Omental fat pad (tissue), 3 donors: ENCODE measurements at regions not wholly inside any gene's neighbourhood (a gene's known extent, or its start where the extent isn't known, plus 50 kb on each side); places are given as distances from the start of the nearest gene placed in this dataset.
"Not testable (repeated sequence)": the region's sequence is repeated elsewhere in the genome, so short reads cannot be mapped to it uniquely, and the experiment has no call there.

Source experiments
- ATAC-seq: fragments of 150-250 bp; one replicate; pipeline ENCODE4 v1.9.1; 2016; ENCODE audit warnings: mild to moderate bottlenecking, moderate library complexity; ENCODE audit not compliant: low FRiP score
- DNase-seq: peaks from one replicate; pipeline ENCODE4 v3.0.0-alpha.2; 2019; ENCODE audit warnings: low spot score
- TF ChIP-seq, protein P1 (sequence below), 3 donors: fragments of 450-650 bp; IDR thresholded peaks; one replicate each; pipeline ENCODE4 v1.5.1; 2016 to 2017; ENCODE audit warnings: antibody characterized with exemption in 3 of 3, mild to moderate bottlenecking in 3 of 3, moderate library complexity in 2 of 3

- TF ChIP-seq, protein P1, sequence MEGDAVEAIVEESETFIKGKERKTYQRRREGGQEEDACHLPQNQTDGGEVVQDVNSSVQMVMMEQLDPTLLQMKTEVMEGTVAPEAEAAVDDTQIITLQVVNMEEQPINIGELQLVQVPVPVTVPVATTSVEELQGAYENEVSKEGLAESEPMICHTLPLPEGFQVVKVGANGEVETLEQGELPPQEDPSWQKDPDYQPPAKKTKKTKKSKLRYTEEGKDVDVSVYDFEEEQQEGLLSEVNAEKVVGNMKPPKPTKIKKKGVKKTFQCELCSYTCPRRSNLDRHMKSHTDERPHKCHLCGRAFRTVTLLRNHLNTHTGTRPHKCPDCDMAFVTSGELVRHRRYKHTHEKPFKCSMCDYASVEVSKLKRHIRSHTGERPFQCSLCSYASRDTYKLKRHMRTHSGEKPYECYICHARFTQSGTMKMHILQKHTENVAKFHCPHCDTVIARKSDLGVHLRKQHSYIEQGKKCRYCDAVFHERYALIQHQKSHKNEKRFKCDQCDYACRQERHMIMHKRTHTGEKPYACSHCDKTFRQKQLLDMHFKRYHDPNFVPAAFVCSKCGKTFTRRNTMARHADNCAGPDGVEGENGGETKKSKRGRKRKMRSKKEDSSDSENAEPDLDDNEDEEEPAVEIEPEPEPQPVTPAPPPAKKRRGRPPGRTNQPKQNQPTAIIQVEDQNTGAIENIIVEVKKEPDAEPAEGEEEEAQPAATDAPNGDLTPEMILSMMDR (IDR thresholded peaks at IDR 0.05) = no peak
- DNase-seq (no peak), ATAC-seq (no peak)
These were observed 130.2 kb upstream of the SULF2 start for GRCh38 chr20:47915495-47915894.

DNA sequence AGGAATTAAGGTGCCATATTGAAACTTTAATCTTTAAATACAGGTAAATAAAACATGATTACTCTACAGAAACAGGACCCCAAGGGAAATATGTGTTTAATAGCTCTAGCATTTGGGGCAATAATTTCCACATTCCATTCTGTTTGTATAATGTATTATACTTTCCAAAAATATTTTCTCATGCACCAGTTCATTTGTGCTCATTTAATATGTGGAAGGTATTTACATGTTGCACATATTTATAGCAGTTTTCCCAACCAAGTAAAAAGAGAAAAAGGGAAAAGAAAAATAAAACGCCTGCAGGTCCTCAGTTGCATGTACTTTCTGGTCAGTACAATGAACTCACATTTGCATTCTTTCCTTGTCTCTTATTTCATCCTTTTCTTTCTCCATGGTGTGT is 129.5 kb upstream of the SULF2 start:
- ATAC-seq = no peak
- TF ChIP-seq, protein P1 (IDR thresholded peaks at IDR 0.05) = no peak
- DNase-seq = no peak

DNA sequence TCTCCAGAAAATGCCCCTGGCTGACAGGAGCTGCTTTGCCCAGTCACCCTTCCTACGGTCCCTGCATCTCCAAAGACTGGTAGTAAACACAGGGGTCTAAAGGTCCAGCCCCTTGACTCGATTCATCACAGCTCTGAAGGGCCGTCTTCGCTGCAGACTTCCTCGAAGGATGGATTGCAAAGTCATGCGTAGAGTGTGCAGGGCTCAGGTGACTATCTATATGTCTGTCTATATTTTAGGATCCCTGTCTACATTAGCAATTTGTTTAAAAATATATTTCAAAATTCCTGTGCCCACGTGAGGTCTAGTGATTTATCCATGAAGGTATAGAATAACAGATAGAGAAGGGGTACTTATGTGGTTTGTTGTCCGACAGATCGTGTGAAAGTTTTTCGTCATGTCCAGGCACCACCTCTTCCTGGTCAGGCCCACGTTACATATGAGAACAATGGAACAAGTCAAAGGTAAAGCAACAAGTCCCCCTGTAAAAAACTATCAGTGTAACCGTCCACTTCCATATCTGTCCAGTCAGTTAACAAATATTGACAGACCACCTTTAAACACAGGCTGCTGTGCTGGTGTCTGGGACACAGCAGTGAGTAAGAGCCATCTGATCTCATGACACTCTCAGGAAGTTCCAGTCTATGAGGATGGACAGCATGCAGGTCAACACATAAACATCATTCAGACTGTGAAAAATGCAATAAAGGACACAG is 127.7 kb upstream of the SULF2 start:
- not testable (repeated sequence) for ATAC-seq, DNase-seq

- DNase-seq = not testable (repeated sequence)
These were observed 126.9 kb upstream of the SULF2 start for GRCh38 chr20:47912165-47912564.

DNA sequence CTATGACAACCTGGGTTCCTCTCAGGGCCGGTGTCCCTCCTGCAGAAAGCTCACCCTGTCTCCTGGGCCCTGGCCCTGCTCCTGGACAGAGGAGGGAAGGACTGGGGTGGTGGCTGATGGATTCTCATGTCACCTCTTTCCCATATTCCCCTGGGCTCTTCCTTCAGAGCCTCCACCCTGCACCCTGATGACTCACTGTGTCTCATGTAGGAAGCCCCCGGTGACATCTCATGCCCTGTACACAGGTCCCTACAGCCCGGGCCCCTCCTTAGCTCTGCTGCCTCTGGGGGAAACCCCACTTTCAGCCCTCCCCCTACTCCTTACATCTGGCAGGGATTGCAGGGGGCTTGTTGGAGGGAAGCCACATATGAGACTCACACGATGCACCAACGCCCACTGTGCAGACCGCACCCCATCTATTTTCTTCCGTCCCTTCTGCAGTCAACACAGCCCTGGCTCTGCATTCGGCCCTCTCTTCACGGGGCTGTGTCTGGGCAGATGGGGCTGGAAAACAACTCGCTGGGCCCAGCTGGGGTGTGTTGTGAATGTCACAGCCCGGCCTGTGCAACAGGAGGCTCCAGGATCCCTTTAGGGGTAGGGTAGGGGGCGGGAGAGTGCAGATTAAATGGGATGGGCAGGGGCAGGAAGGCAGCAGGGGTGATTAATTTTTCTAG is 124.6 kb upstream of the SULF2 start:
- not testable (repeated sequence) for DNase-seq, ATAC-seq

More at GRCh38 chr20:47912165-47912564, 126.9 kb upstream of the SULF2 start:
- not testable (repeated sequence) for ATAC-seq

GRCh38 chr20:47908361-47909035 is 123.2 kb upstream of the SULF2 start:
- DNase-seq, ATAC-seq: not testable (repeated sequence)

- ATAC-seq, DNase-seq: not testable (repeated sequence)
These were observed 122.7 kb upstream of the SULF2 start for GRCh38 chr20:47907951-47908350.

- DNase-seq (no peak), ATAC-seq (no peak)
- TF ChIP-seq, protein P1 (IDR thresholded peaks at IDR 0.05) = no peak
These were observed 121.9 kb upstream of the SULF2 start for GRCh38 chr20:47907031-47907675.

DNA sequence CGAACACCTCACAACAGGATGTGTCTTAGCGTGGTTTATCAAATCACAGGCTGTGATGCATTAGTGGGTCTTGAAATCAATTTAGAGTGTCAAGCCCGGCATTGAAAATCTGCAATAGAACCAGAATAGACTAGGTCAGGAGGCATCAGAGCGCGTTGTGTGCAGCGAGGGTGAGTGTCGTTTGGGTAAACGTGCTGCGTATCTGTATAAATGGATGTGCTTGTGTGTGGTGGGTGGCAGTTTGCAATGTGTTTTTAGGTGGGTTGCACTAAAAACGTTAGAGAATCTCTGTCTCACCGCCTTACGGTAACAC is 121.0 kb upstream of the SULF2 start:
- ATAC-seq (no peak), DNase-seq (no peak)
- TF ChIP-seq, protein P1 (IDR thresholded peaks at IDR 0.05) = no peak
